Urinary bladder (tissue), 3 donors: ENCODE measurements at regions not wholly inside any gene's neighbourhood (a gene's known extent, or its start where the extent isn't known, plus 50 kb on each side); places are given as distances from the start of the nearest gene placed in this dataset.
"Not testable (repeated sequence)": the region's sequence is repeated elsewhere in the genome, so short reads cannot be mapped to it uniquely, and the experiment has no call there.

ENCODE experiments used
- DNase-seq: peaks from one replicate; pipeline ENCODE4 v3.0.0-alpha.2; 2015; ENCODE audit errors: extremely low spot score
- H3K27ac ChIP-seq: one replicate; pipeline ENCODE4 v1.5.1; 2013; ENCODE audit warnings: low read depth, mild to moderate bottlenecking, moderate library complexity
- H3K36me3 ChIP-seq: one replicate; pipeline ENCODE4 v1.6.1; 2013; ENCODE audit warnings: mild to moderate bottlenecking, moderate library complexity; ENCODE audit not compliant: insufficient read depth
- H3K4me1 ChIP-seq: one replicate; pipeline ENCODE4 v1.6.1; 2013; ENCODE audit warnings: mild to moderate bottlenecking, moderate library complexity; ENCODE audit not compliant: insufficient read depth
- H3K4me3 ChIP-seq: one replicate; pipeline ENCODE4 v1.5.1; 2013; ENCODE audit warnings: low read depth, low read length
- WGBS: extraction: QIAGEN DNeasy Blood & Tissue Kit; methylation state at CpG from one replicate; pipeline ENCODE4 v1.1.7; 2013; 5-methylcytosine and 5-hydroxymethylcytosine counted together
- donor health status: healthy with polysubstance abuse.
- donor health status: healthy.

DNA sequence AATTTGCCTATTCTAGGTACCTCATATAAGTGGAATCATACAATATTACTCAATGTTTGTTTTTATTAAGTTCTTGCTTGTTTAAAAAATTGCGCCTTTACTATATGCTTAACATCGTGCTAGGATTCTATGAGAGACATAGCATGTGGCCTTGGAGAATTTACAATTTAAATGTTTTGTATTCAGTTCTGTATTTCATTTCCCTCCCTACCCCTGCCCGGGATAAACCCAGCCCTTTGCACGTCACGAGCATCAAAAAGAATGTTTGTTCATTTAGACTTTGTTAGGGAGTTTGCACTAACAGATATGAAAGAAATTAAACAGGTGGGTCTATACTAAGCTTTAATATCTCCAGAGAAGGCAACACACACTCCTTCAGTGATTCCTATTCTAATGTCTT, 75.7 kb downstream of the C18orf54 start:
- no peaks in the 10 kb centered on the region for H3K4me1 ChIP-seq
- 23% methylated on average over 5 of the region's 5 CpGs for WGBS

GRCh38 chr18:54433857-54434256, 76.2 kb downstream of the C18orf54 start:
- Histone ChIP-seq H3K36me3 (no peaks in the 10 kb centered on the region), H3K4me1 (no peaks in the 10 kb centered on the region), H3K4me3 (no peak overlapping the region), H3K27ac (no peak overlapping the region)
- no peak for DNase-seq
- WGBS = 32% methylated on average over 1 of the region's 1 CpG

More for the DNA sequence above, 75.7 kb downstream of the C18orf54 start:
- H3K4me3 ChIP-seq = no peak overlapping the region
- no peak for DNase-seq
- H3K27ac ChIP-seq = no peak overlapping the region
- no peaks in the 10 kb centered on the region for H3K36me3 ChIP-seq

DNA sequence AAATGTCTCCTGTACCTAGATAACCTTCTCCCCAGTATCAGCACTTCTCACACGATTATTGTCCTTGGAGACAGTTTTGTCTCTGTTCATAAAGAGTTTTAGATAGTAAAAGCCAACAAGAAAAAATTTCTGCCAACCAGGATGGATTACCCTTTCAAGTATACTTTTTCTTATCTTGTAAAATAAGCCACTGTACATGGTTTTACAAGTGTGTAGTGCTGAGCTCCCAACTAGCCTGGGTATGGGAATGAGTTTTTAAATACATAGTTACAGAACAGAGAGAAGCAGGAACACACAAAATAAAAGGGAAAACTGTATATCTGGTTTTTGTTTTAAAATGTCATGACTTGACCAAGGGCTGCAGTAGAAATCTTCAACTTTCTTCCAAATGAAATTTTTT, 76.7 kb downstream of the C18orf54 start:
- H3K27ac ChIP-seq = no peak overlapping the region
- no peaks in the 10 kb centered on the region for H3K36me3 ChIP-seq
- H3K4me3 ChIP-seq = no peak overlapping the region
- 30% methylated on average over 1 of the region's 1 CpG for WGBS
- DNase-seq = no peak
- H3K4me1 ChIP-seq = no peaks in the 10 kb centered on the region

DNA sequence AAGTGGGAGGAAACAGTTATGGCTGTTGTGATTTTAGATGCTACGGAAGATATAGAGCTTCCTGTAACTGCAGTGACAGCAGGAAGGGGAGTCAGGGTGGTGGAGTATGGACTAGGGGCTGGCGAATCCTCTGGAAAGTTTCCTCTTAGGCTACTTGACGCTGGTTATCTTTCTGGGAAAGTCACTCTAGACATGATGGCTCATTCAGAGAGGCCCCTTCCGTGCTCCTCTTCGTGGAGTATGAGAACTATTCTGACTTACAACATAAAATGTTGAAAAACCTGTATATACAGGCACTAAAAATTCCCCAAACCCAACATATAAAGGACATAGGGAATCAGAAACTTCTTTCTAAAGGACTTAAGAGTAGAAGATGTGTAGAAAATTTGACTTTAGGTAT, 78.8 kb downstream of the C18orf54 start:
- no peaks in the 10 kb centered on the region for H3K4me1 ChIP-seq
- no peaks in the 10 kb centered on the region for H3K36me3 ChIP-seq
- no peak for DNase-seq
- H3K27ac ChIP-seq = no peak overlapping the region
- H3K4me3 ChIP-seq = no peak overlapping the region
- 57% methylated on average over 5 of the region's 5 CpGs for WGBS

GRCh38 chr18:54440292-54440691, 82.6 kb downstream of the C18orf54 start:
- Histone ChIP-seq H3K27ac (no peak overlapping the region), H3K4me3 (no peak overlapping the region), H3K36me3 (no peaks in the 10 kb centered on the region), H3K4me1 (no peaks in the 10 kb centered on the region)
- no peak for DNase-seq
- WGBS = 44% methylated on average over 1 of the region's 1 CpG

GRCh38 chr18:54444319-54444914, 86.7 kb downstream of the C18orf54 start:
- Histone ChIP-seq H3K36me3 (no peaks in the 10 kb centered on the region), H3K4me1 (no peaks in the 10 kb centered on the region), H3K27ac (no peak overlapping the region), H3K4me3 (no peak overlapping the region)
- 12% methylated on average over 7 of the region's 7 CpGs for WGBS
- DNase-seq = peak; percentile 18

DNA sequence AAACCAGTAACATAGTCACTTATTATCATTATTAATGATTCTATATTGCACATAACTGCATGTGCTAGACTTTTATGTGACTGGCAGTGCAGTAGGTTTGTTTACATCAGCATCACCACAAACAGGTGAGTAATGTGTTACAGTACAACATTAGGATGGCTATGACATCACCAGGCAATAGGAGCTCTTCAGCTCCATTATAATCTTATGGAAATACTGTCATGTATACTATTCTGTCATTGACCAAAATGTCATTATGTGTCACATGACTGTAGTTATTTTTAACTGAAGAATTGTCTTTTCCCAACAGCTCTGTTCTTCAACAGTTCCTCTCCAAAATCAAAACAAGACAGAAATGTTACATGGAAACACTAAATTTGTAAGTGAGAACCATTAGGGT, 96.3 kb downstream of the C18orf54 start:
- no peaks in the 10 kb centered on the region for H3K36me3 ChIP-seq
- no peak overlapping the region for H3K27ac ChIP-seq
- no peak overlapping the region for H3K4me3 ChIP-seq
- H3K4me1 ChIP-seq = no peaks in the 10 kb centered on the region
- DNase-seq = no peak

- no peak for DNase-seq
- Histone ChIP-seq H3K4me3 (no peak overlapping the region), H3K36me3 (no peaks in the 10 kb centered on the region), H3K4me1 (no peaks in the 10 kb centered on the region), H3K27ac (no peak overlapping the region)
- WGBS = 49% methylated on average over 2 of the region's 2 CpGs
These were observed 107.8 kb downstream of the C18orf54 start for GRCh38 chr18:54465502-54465901.

DNA sequence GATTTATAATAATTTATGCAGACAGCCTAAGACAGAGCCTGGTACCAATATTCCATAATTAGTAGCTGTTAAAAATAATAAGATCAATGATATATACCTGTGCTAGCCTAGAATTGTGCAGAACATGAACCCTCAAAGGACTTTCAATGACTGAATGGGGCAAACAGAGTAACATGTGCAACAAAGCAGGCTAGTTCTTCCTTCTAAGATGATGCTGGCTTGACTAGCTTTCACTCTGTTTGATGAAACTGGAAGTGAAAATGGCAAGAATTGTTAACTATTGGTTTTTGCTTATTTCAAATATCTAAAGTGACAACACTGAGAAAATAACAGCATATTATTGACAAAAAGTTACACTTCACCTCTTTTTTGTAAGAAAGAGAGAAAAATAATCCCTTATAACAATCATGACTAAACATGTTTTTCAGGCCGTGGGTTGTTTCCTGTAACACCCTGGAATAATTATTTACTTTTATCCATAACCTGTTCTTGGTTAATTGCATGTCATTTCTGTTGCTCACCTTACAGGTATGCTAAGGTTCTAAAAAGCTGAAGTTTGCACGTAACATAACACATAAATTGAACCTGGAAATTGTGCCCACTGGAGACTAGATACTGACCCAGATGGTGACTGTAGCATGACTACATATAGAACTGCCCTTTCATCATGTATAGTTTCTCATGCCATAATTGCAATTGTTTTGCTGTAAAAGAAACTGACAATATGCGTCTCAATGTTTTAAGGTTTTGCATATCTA, 108.7 kb downstream of the C18orf54 start:
- no peak for DNase-seq
- no peak overlapping the region for H3K4me3 ChIP-seq
- H3K36me3 ChIP-seq = no peaks in the 10 kb centered on the region
- 84% methylated on average over 3 of the region's 3 CpGs for WGBS
- no peaks in the 10 kb centered on the region for H3K4me1 ChIP-seq
- no peak overlapping the region for H3K27ac ChIP-seq

GRCh38 chr18:54479365-54479764, 111.7 kb upstream of the DYNAP start:
- no peak for DNase-seq
- 68% methylated on average over 5 of the region's 5 CpGs for WGBS
- no peak overlapping the region for H3K27ac ChIP-seq

GRCh38 chr18:54480616-54481015, 110.4 kb upstream of the DYNAP start:
- Histone ChIP-seq H3K36me3 (no peaks in the 10 kb centered on the region), H3K4me3 (no peak overlapping the region), H3K27ac (no peak overlapping the region), H3K4me1 (no peaks in the 10 kb centered on the region)
- 64% methylated on average over 6 of the region's 6 CpGs for WGBS
- DNase-seq = no peak

More at GRCh38 chr18:54479365-54479764, 111.7 kb upstream of the DYNAP start:
- Histone ChIP-seq H3K36me3 (no peaks in the 10 kb centered on the region), H3K4me3 (no peak overlapping the region), H3K4me1 (no peaks in the 10 kb centered on the region)

- not testable (repeated sequence) for H3K36me3 ChIP-seq, DNase-seq, H3K4me3 ChIP-seq, H3K4me1 ChIP-seq, H3K27ac ChIP-seq
- WGBS = 77% methylated on average over 6 of the region's 6 CpGs
These were observed 88.6 kb upstream of the DYNAP start for GRCh38 chr18:54502451-54502850.

GRCh38 chr18:54503131-54503894, 87.7 kb upstream of the DYNAP start:
- Histone ChIP-seq H3K4me3 (no peak overlapping the region), H3K4me1 (no peaks in the 10 kb centered on the region), H3K36me3 (no peaks in the 10 kb centered on the region), H3K27ac (no peak overlapping the region)
- DNase-seq = no peak
- WGBS = 61% methylated on average over 4 of the region's 4 CpGs
